ENCODE measurements at regions not wholly inside any gene's neighbourhood (a gene's known extent, or its start where the extent isn't known, plus 50 kb on each side); places are given as distances from the start of the nearest gene placed in this dataset.

- H3K4me2 ChIP-seq (ENCODE audit: low read depth, low read length), result no peak overlapping the region
- no peak overlapping the region for H3K4me3 ChIP-seq (replicated peaks in 1 of 3; ENCODE audit: insufficient read depth in 1 of 3, low read depth in 2 of 3, low read length in 3 of 3)
- TF ChIP-seq ZNF646 (CRISPR knock-in tag; IDR thresholded peaks at IDR 0.05) (no peak), IKZF4 (CRISPR knock-in tag; IDR thresholded peaks at IDR 0.05; ENCODE audit: borderline replicate concordance, low read depth, not compliant biosample characterization) (no peak), HNF4A (CRISPR knock-in tag; IDR thresholded peaks at IDR 0.05) (no peak)
- no TSS peak for BruUV-seq (replicated peaks)
- intact Hi-C loops (cut with micrococcal nuclease; ENCODE audit: unreplicated experiment) (no loop called here), in situ Hi-C loops (cut with HindIII; ENCODE audit: extremely low pct_ligation_motif_present, low pct_unique_long_range_greater_than_20kb) (no loop called here)
- no peak overlapping the region for H3K9ac ChIP-seq (ENCODE audit: insufficient read depth, low read depth, low read length)
- CTCF ChIA-PET (ENCODE audit: low intra/inter-chr PET ratio, low total read pairs), result no interaction called here
- no peak overlapping the region for H3K27ac ChIP-seq (ENCODE audit: extremely low read length, insufficient read depth, low read length)
- no peak for FAIRE-seq
- no peak for DNase-seq (ENCODE audit: low spot score)
- WGBS (ENCODE audit: low lambda C conversion rate), result 44% methylated on average over 3 of the region's 3 CpGs
- H3K9me3 ChIP-seq (ENCODE audit: low read length), result peaks cover 93% of the 10 kb centered on the region
- no peak overlapping the region for H2AFZ ChIP-seq (ENCODE audit: low read length)
- POLR2A ChIA-PET, result no interaction called here
- ATAC-seq, result no peak
- H4K20me1 ChIP-seq (ENCODE audit: insufficient read depth, low read length), result no peaks in the 10 kb centered on the region
- H3K79me2 ChIP-seq (ENCODE audit: insufficient read depth, low read length), result no peaks in the 10 kb centered on the region
- H3K36me3 ChIP-seq (replicated peaks in 1 of 2; ENCODE audit: control insufficient read depth in 1 of 2, insufficient read depth in 2 of 2, low read length in 2 of 2), result no peaks in the 10 kb centered on the region
- no peaks in the 10 kb centered on the region for H3K4me1 ChIP-seq (ENCODE audit: insufficient read depth, low read length)
- no peaks in the 10 kb centered on the region; a peak in 1 of 5 replicates for H3K27me3 ChIP-seq (ENCODE audit: control insufficient read depth in 1 of 2, insufficient read depth in 2 of 2, low read length in 2 of 2)
Measured at GRCh38 chr17:69954241-69954925, 120.6 kb upstream of the KCNJ16 start.

All from HepG2 (cell line).